Activated CD4-positive, alpha-beta T cell treated with anti-CD3 and anti-CD28 coated beads, Interleukin-2, amount 10 ng/mL, durations not matched to agents 24 days and 14 days (primary cell): ENCODE measurements at regions not wholly inside any gene's neighbourhood (a gene's known extent, or its start where the extent isn't known, plus 50 kb on each side); places are given as distances from the start of the nearest gene placed in this dataset.
"Not testable (repeated sequence)": the region's sequence is repeated elsewhere in the genome, so short reads cannot be mapped to it uniquely, and the experiment has no call there.

Experiments
- DNase-seq: peaks from one replicate; pipeline ENCODE4 v3.0.0; 2022
- H3K27ac Mint-ChIP-seq: one replicate; pipeline ENCODE4 v1.8.0; 2022; ENCODE audit warnings: mild to moderate bottlenecking, mixed read lengths
- H3K27me3 Mint-ChIP-seq: one replicate; pipeline ENCODE4 v1.8.0; 2022; ENCODE audit warnings: mixed read lengths
- H3K36me3 Mint-ChIP-seq: one replicate; pipeline ENCODE4 v1.8.0; 2022; ENCODE audit warnings: low read depth, mild to moderate bottlenecking, mixed read lengths
- H3K4me1 Mint-ChIP-seq: one replicate; pipeline ENCODE4 v1.8.0; 2021; ENCODE audit warnings: mixed read lengths
- H3K4me3 Mint-ChIP-seq: one replicate; pipeline ENCODE4 v1.8.0; 2022; ENCODE audit warnings: mild to moderate bottlenecking, moderate library complexity, mixed read lengths
- H3K9me3 Mint-ChIP-seq: one replicate; pipeline ENCODE4 v1.8.0; 2021; ENCODE audit warnings: mixed read lengths
- intact Hi-C: fragments of 100-400 bp; cut with micrococcal nuclease; formaldehyde crosslinking; loops from one replicate; pipeline ENCODE4 v1.15.1; 2023

GRCh38 chr6:3961581-3962215, 112.5 kb downstream of the FAM50B start:
- Mint-ChIP-seq H3K4me3 (no peak overlapping the region), H3K36me3 (no peaks in the 10 kb centered on the region), H3K4me1 (no peaks in the 10 kb centered on the region), H3K27ac (no peak overlapping the region), H3K27me3 (peaks cover 11% of the 10 kb centered on the region), H3K9me3 (no peaks in the 10 kb centered on the region)
- no peak for DNase-seq
- intact Hi-C loops: no loop called here

- no peaks in the 10 kb centered on the region for H3K9me3 Mint-ChIP-seq
- H3K36me3 Mint-ChIP-seq: no peaks in the 10 kb centered on the region
- DNase-seq: no peak
- H3K27me3 Mint-ChIP-seq: peaks cover 11% of the 10 kb centered on the region
- intact Hi-C loops: no loop called here
- H3K27ac Mint-ChIP-seq: no peak overlapping the region
- no peaks in the 10 kb centered on the region for H3K4me1 Mint-ChIP-seq
- H3K4me3 Mint-ChIP-seq: no peak overlapping the region
These were observed 113.4 kb downstream of the FAM50B start for GRCh38 chr6:3962291-3963280.

- H3K36me3 Mint-ChIP-seq: no peaks in the 10 kb centered on the region
These were observed 114.3 kb downstream of the FAM50B start for GRCh38 chr6:3963426-3963825.

GRCh38 chr6:3965071-3965718, 113.7 kb downstream of the FAM217A start:
- no peaks in the 10 kb centered on the region for H3K4me1 Mint-ChIP-seq
- no peak overlapping the region for H3K27ac Mint-ChIP-seq
- H3K36me3 Mint-ChIP-seq: no peaks in the 10 kb centered on the region
- no peak overlapping the region for H3K4me3 Mint-ChIP-seq
- no peak for DNase-seq
- H3K9me3 Mint-ChIP-seq: no peaks in the 10 kb centered on the region
- H3K27me3 Mint-ChIP-seq: peaks cover 14% of the 10 kb centered on the region
- intact Hi-C loops: no loop called here

More at GRCh38 chr6:3963426-3963825, 114.3 kb downstream of the FAM50B start:
- Mint-ChIP-seq H3K9me3 (no peaks in the 10 kb centered on the region), H3K27me3 (peaks cover 13% of the 10 kb centered on the region), H3K27ac (no peak overlapping the region), H3K4me1 (no peaks in the 10 kb centered on the region), H3K4me3 (no peak overlapping the region)
- intact Hi-C loops: no loop called here
- DNase-seq: no peak

GRCh38 chr6:3966426-3966825, 112.5 kb downstream of the FAM217A start:
- H3K36me3 Mint-ChIP-seq: no peaks in the 10 kb centered on the region
- H3K4me1 Mint-ChIP-seq: no peaks in the 10 kb centered on the region
- DNase-seq: no peak
- H3K9me3 Mint-ChIP-seq: no peaks in the 10 kb centered on the region
- no peak overlapping the region for H3K27ac Mint-ChIP-seq
- intact Hi-C loops: no loop called here
- no peak overlapping the region for H3K4me3 Mint-ChIP-seq
- peaks cover 17% of the 10 kb centered on the region for H3K27me3 Mint-ChIP-seq

GRCh38 chr6:3970097-3970496, 108.8 kb downstream of the FAM217A start:
- intact Hi-C loops: no loop called here
- H3K9me3 Mint-ChIP-seq: no peaks in the 10 kb centered on the region
- no peaks in the 10 kb centered on the region for H3K4me1 Mint-ChIP-seq
- H3K36me3 Mint-ChIP-seq: no peaks in the 10 kb centered on the region
- DNase-seq: no peak
- H3K27ac Mint-ChIP-seq: no peak overlapping the region
- H3K27me3 Mint-ChIP-seq: peaks cover 22% of the 10 kb centered on the region
- H3K4me3 Mint-ChIP-seq: no peak overlapping the region

GRCh38 chr6:3973152-3973551, 105.8 kb downstream of the FAM217A start:
- DNase-seq, H3K9me3 Mint-ChIP-seq, H3K4me3 Mint-ChIP-seq, intact Hi-C loops, H3K4me1 Mint-ChIP-seq, H3K27ac Mint-ChIP-seq, H3K36me3 Mint-ChIP-seq: not testable (repeated sequence)
- peaks cover 33% of the 10 kb centered on the region for H3K27me3 Mint-ChIP-seq

GRCh38 chr6:3977875-3978711, 100.8 kb downstream of the FAM217A start:
- peak; percentile 82 for DNase-seq
- H3K36me3 Mint-ChIP-seq: peaks cover 4% of the 10 kb centered on the region
- peaks cover 2% of the 10 kb centered on the region for H3K4me1 Mint-ChIP-seq
- intact Hi-C loops: loop anchor here (1.0 kb wide), 1 partner anchor 236 kb away; no protein-coding TSS in a partner anchor
- no peak overlapping the region for H3K4me3 Mint-ChIP-seq
- no peaks in the 10 kb centered on the region for H3K9me3 Mint-ChIP-seq
- H3K27ac Mint-ChIP-seq: no peak overlapping the region
- H3K27me3 Mint-ChIP-seq: peaks cover 27% of the 10 kb centered on the region

GRCh38 chr6:3978966-3979365, 100.0 kb downstream of the FAM217A start:
- H3K36me3 Mint-ChIP-seq, DNase-seq, H3K4me1 Mint-ChIP-seq, H3K9me3 Mint-ChIP-seq, H3K4me3 Mint-ChIP-seq, H3K27ac Mint-ChIP-seq: not testable (repeated sequence)
- intact Hi-C loops: loop anchor here (1.0 kb wide), 1 partner anchor 237 kb away; no protein-coding TSS in a partner anchor
- H3K27me3 Mint-ChIP-seq: peaks cover 24% of the 10 kb centered on the region

- H3K4me1 Mint-ChIP-seq: peaks cover 2% of the 10 kb centered on the region
- peaks cover 4% of the 10 kb centered on the region for H3K36me3 Mint-ChIP-seq
- DNase-seq: no peak
- no peaks in the 10 kb centered on the region for H3K9me3 Mint-ChIP-seq
- H3K27me3 Mint-ChIP-seq: peaks cover 3% of the 10 kb centered on the region
- H3K4me3 Mint-ChIP-seq: no peak overlapping the region
- intact Hi-C loops: loop anchor here (10.0 kb wide), 1 partner anchor 137 kb away; the partner anchor contains the start of gene FAM50B
- no peak overlapping the region for H3K27ac Mint-ChIP-seq
These were observed 97.0 kb downstream of the FAM217A start for GRCh38 chr6:3981917-3982316.

- Mint-ChIP-seq H3K4me1 (peaks cover 5% of the 10 kb centered on the region), H3K4me3 (no peak overlapping the region), H3K36me3 (peaks cover 8% of the 10 kb centered on the region), H3K27ac (no peak overlapping the region), H3K9me3 (no peaks in the 10 kb centered on the region), H3K27me3 (peaks cover under 1% of the 10 kb centered on the region)
- intact Hi-C loops: loop anchor here (10.0 kb wide), 1 partner anchor 139 kb away; the partner anchor contains the start of gene FAM50B
- DNase-seq: no peak
These were observed 95.2 kb downstream of the FAM217A start for GRCh38 chr6:3983778-3984177.

- Mint-ChIP-seq H3K4me1 (peaks cover 5% of the 10 kb centered on the region), H3K27ac (no peak overlapping the region), H3K4me3 (no peak overlapping the region), H3K36me3 (peaks cover 8% of the 10 kb centered on the region), H3K27me3 (no peaks in the 10 kb centered on the region), H3K9me3 (no peaks in the 10 kb centered on the region)
- intact Hi-C loops: loop anchor here (10.0 kb wide), 1 partner anchor 140 kb away; the partner anchor contains the start of gene FAM50B
- no peak for DNase-seq
These were observed 94.4 kb downstream of the FAM217A start for GRCh38 chr6:3984494-3984893.

GRCh38 chr6:3986241-3986640, 92.7 kb downstream of the FAM217A start:
- Mint-ChIP-seq H3K4me3 (no peak overlapping the region), H3K27ac (no peak overlapping the region), H3K27me3 (no peaks in the 10 kb centered on the region), H3K4me1 (peaks cover 10% of the 10 kb centered on the region), H3K36me3 (peaks cover 8% of the 10 kb centered on the region), H3K9me3 (no peaks in the 10 kb centered on the region)
- intact Hi-C loops: loop anchor here (10.0 kb wide), 1 partner anchor 141 kb away; the partner anchor contains the start of gene FAM50B
- DNase-seq: no peak
